HG02642 (cell line): ENCODE measurements at regions not wholly inside any gene's neighbourhood (a gene's known extent, or its start where the extent isn't known, plus 50 kb on each side); places are given as distances from the start of the nearest gene placed in this dataset.

Experiments
- ATAC-seq: cut with Tn5 transposase; IDR thresholded peaks from one replicate; pipeline ENCODE4 v1.9.1; 2021; ENCODE audit warnings: mild to moderate bottlenecking; ENCODE audit not compliant: unreplicated experiment, poor library complexity

GRCh38 chr12:126726481-126727217 is 1540.3 kb upstream of the TMEM132C start:
- no peak for ATAC-seq

- ATAC-seq: no peak
These were observed 1539.5 kb upstream of the TMEM132C start for GRCh38 chr12:126727218-126728075.

- no peak for ATAC-seq
These were observed 1532.7 kb upstream of the TMEM132C start for GRCh38 chr12:126734296-126734695.

- ATAC-seq: no peak
These were observed 1532.3 kb upstream of the TMEM132C start for GRCh38 chr12:126734710-126735109.

- no peak for ATAC-seq
These were observed 1525.3 kb upstream of the TMEM132C start for GRCh38 chr12:126741536-126742240.

GRCh38 chr12:126742241-126742641 is 1524.7 kb upstream of the TMEM132C start:
- ATAC-seq: no peak

- ATAC-seq: peak; percentile 55
These were observed 1519.3 kb upstream of the TMEM132C start for GRCh38 chr12:126747530-126748149.

- ATAC-seq: no peak
These were observed 1514.9 kb upstream of the TMEM132C start for GRCh38 chr12:126752021-126752420.

- ATAC-seq: no peak
These were observed 1509.6 kb upstream of the TMEM132C start for GRCh38 chr12:126757326-126757725.

- no peak for ATAC-seq
These were observed 1506.9 kb upstream of the TMEM132C start for GRCh38 chr12:126760092-126760491.

GRCh38 chr12:126761420-126761819 is 1505.5 kb upstream of the TMEM132C start:
- no peak for ATAC-seq

GRCh38 chr12:126762150-126762549 is 1504.8 kb upstream of the TMEM132C start:
- no peak for ATAC-seq

GRCh38 chr12:126763359-126763758 is 1503.6 kb upstream of the TMEM132C start:
- ATAC-seq: no peak

GRCh38 chr12:126767334-126767733 is 1499.6 kb upstream of the TMEM132C start:
- ATAC-seq: no peak

GRCh38 chr12:126768517-126768916 is 1498.5 kb upstream of the TMEM132C start:
- ATAC-seq: no peak

- ATAC-seq: no peak
These were observed 1496.8 kb upstream of the TMEM132C start for GRCh38 chr12:126770188-126770587.

- ATAC-seq: peak; percentile 84
These were observed 1494.7 kb upstream of the TMEM132C start for GRCh38 chr12:126772171-126772864.

GRCh38 chr12:126773012-126773411 is 1494.0 kb upstream of the TMEM132C start:
- no peak for ATAC-seq

- no peak for ATAC-seq
These were observed 1493.5 kb upstream of the TMEM132C start for GRCh38 chr12:126773491-126773890.
